ENCODE measurements at regions not wholly inside any gene's neighbourhood (a gene's known extent, or its start where the extent isn't known, plus 50 kb on each side); places are given as distances from the start of the nearest gene placed in this dataset.
"Not testable (repeated sequence)": the region's sequence is repeated elsewhere in the genome, so short reads cannot be mapped to it uniquely, and the experiment has no call there.

DNA sequence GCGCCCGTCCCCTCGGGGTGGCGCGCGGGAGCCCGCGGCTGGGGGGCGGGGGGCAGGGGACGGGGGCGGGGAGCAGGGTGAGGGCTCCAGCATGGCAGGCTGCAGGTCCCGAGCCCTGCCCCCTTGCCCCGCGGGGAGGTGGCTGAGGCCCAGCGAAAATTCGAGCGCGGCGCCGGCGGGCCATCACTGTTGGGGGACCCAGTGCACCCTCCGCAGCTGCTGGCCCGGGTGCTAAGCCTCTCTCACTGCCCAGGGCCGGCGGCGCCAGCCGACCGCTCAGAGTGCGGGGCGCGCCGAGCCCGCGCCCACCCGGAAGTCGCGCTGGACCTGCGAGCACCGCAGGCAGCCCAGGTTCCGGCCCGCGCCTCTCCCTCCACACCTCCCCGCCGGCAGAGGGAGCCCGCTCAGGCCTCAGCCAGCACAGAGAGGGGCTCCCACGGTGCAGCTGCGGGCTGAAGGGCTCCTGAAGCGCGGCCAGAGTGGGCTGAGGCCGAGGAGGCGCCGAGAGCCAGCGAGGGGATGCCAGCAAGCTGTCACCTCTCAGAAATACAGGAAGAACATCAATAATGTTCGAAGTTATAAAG is 290.8 kb upstream of the PRSS16 start:
- WGBS (ENCODE audit: missing lambda C conversion rate), result 10% methylated on average over 7 of the region's 54 CpGs
- Histone ChIP-seq H3K27ac (peak overlapping the region; percentile 83 to 94), H3K4me3 (peak overlapping the region; percentile 58), H3K4me2 (peak overlapping the region; percentile 76)
- peak; percentile 68 to 92; a peak in 3 of 6 replicates for ATAC-seq
- TF ChIP-seq RAD21 (conservative IDR thresholded peaks at IDR 0.05 in 1 of 2, IDR thresholded peaks at IDR 0.05 in 1 of 2) (peak in 1 of 2 experiments; percentile 26; a peak in 2 of 5 replicates), JUN (IDR thresholded peaks at IDR 0.05) (peak in 1 of 2 experiments; percentile 43; a peak in 2 of 5 replicates), POLR2A (IDR thresholded peaks at IDR 0.05; ENCODE audit: low read length) (peak; percentile 20; the same call in 1 of the 2 replicates)
- TF ChIP-seq, protein P1, sequence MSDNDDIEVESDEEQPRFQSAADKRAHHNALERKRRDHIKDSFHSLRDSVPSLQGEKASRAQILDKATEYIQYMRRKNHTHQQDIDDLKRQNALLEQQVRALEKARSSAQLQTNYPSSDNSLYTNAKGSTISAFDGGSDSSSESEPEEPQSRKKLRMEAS (IDR thresholded peaks at IDR 0.05), result peak; percentile 36; the same call in 1 of the 2 replicates
- TF ChIP-seq, protein P2, sequence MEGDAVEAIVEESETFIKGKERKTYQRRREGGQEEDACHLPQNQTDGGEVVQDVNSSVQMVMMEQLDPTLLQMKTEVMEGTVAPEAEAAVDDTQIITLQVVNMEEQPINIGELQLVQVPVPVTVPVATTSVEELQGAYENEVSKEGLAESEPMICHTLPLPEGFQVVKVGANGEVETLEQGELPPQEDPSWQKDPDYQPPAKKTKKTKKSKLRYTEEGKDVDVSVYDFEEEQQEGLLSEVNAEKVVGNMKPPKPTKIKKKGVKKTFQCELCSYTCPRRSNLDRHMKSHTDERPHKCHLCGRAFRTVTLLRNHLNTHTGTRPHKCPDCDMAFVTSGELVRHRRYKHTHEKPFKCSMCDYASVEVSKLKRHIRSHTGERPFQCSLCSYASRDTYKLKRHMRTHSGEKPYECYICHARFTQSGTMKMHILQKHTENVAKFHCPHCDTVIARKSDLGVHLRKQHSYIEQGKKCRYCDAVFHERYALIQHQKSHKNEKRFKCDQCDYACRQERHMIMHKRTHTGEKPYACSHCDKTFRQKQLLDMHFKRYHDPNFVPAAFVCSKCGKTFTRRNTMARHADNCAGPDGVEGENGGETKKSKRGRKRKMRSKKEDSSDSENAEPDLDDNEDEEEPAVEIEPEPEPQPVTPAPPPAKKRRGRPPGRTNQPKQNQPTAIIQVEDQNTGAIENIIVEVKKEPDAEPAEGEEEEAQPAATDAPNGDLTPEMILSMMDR (IDR thresholded peaks at IDR 0.05), result peak; percentile 38; the same call in 2 of the 3 replicates
- FAIRE-seq, H3K9me3 ChIP-seq, CTCF ChIA-PET, H3K4me1 ChIP-seq: not testable (repeated sequence)
- DNase-seq (ENCODE audit: low read depth in 1 of 2, low spot score in 1 of 2), result peak in 1 of 2 experiments; percentile 67
- POLR2A ChIA-PET, result interaction anchor here (0.6 kb wide), 1 partner anchor 177 kb away, joined by 3 read pairs; no protein-coding TSS in a partner anchor

DNA sequence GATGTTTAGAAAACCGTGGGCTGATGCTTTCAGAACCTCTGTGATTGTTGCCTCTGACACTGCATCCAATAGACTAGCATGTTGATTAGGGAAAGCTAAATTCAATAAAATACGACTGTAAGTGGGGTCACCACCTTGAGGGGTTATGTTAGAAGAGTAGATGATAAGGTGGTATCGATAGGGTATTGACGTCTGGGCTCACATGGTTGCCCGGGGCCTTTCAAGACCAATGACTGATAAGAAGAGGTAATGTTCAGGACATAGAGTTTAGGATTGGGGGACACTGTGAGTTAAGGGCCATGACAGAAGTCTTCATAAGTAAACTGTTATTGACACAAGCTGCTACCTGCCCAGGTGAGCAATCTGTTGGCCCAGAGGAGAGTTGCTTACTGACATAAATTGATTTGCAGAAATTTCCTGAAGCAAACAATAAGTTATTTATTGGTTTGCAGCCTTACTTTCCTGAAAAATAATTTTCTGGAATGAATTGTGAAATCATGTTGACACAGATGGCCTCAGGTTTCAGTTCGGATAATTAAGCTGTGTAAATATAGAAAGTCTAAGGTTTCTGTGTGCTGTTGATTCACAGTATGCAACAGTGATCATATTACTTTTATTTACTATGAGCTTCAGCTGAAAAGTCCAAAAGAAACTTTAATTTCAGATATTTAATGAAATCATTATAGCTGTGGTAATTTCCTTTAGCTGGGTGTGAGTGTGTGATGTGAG is 289.9 kb upstream of the PRSS16 start:
- 3% methylated on average over 6 of the region's 6 CpGs for WGBS (ENCODE audit: missing lambda C conversion rate)
- H3K4me1 ChIP-seq; DNase-seq (ENCODE audit: low read depth in 1 of 2, low spot score in 1 of 2); CTCF ChIA-PET; H3K9me3 ChIP-seq; POLR2A ChIA-PET; FAIRE-seq; ATAC-seq: not testable (repeated sequence)
- H3K27ac ChIP-seq, result peak overlapping the region; percentile 83 to 94
- peak overlapping the region; percentile 76 for H3K4me2 ChIP-seq
- peak overlapping the region; percentile 58 for H3K4me3 ChIP-seq

DNA sequence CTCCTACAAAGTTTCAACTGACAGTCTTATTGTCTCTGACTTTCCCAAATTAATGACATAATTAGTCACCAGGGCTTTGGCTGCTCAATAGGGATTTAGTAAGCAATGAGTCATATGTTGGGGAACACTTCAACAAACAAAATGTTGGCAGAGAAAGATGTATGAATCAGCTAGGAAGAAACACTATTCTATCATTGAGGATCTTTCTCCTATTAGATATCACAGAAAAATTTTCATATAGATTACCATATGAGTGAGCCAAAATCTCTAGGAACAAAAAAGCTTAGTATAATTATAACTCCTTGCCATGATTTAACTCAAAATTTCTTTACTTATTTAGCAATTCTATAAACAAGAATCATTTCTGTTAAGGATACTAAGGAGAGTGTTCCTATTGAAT is 286.3 kb upstream of the PRSS16 start:
- ATAC-seq; CTCF ChIA-PET; H3K4me3 ChIP-seq; FAIRE-seq; POLR2A ChIA-PET; DNase-seq (ENCODE audit: low read depth in 1 of 2, low spot score in 1 of 2); H3K4me1 ChIP-seq; H3K9me3 ChIP-seq; H3K27ac ChIP-seq; TF ChIP-seq FOSL2 (IDR thresholded peaks at IDR 0.05): not testable (repeated sequence)
- peak overlapping the region; percentile 23; the same call in 1 of the 3 replicates for H3K4me2 ChIP-seq
- TF ChIP-seq FOSL2 (CRISPR knock-in tag; IDR thresholded peaks at IDR 0.05), result peak; percentile 74

DNA sequence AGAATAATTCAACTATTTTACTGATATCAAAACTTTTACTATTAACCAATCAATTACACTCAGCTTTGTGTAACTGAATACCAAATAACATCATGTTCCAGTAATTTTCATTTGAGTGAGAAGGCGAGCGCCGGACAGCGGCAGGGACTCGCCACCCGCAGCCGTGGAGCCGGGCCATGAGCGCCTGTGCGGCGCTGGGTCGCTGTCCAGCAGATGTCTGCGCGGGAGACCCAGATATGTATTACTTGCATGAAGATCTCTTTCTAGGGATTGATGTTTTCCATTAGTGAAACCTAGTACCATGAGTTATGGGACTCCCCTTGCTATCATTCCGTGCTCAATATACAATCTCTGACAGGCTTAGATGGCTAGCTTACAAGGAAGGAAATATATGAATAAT is 245.1 kb upstream of the PRSS16 start:
- WGBS (ENCODE audit: missing lambda C conversion rate), result 93% methylated on average over 15 of the region's 15 CpGs
- no peak overlapping the region for H3K4me3 ChIP-seq
- POLR2A ChIA-PET, result no interaction called here
- CTCF ChIA-PET, result no interaction called here
- H3K4me1 ChIP-seq, result no peaks in the 10 kb centered on the region
- H3K9me3 ChIP-seq, result no peaks in the 10 kb centered on the region
- FAIRE-seq (no peak), ATAC-seq (no peak), DNase-seq (ENCODE audit: low read depth in 1 of 2, low spot score in 1 of 2) (no peak)
- no peak overlapping the region for H3K4me2 ChIP-seq
- no peak for TF ChIP-seq CBX8 (IDR thresholded peaks at IDR 0.05)
- TF ChIP-seq ZSCAN20 (CRISPR knock-in tag; IDR thresholded peaks at IDR 0.05), result no peak
- TF ChIP-seq MYC (IDR thresholded peaks at IDR 0.05; ENCODE audit: borderline replicate concordance, low read length), result no peak
- TF ChIP-seq FOSL2 (IDR thresholded peaks at IDR 0.05), result no peak
- no peak for TF ChIP-seq FOSL2 (CRISPR knock-in tag; IDR thresholded peaks at IDR 0.05)
- no peak overlapping the region for H3K27ac ChIP-seq

DNA sequence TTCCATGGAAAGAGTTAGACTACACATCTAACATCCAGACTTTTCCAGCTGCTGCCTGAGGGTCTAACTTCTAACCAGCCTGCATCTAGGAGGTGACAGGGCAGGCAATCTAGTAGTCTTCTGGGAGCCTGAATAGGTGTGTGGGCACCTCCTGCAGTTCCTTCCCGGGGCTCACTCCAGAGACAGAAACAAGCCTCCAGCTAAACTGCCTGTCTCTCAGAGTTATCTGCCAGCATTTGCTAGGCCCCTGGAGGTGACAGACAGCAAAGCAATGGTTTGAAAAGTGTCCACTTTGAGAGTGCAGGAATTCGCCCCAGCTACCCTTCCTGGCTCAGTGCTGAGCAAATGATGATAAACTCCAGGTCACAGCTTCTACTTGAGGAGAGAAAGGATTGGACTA is 240.5 kb upstream of the PRSS16 start:
- Histone ChIP-seq H3K4me1 (no peaks in the 10 kb centered on the region), H3K27ac (no peak overlapping the region), H3K9me3 (no peaks in the 10 kb centered on the region), H3K4me3 (no peak overlapping the region), H3K4me2 (no peak overlapping the region)
- DNase-seq (ENCODE audit: low read depth in 1 of 2, low spot score in 1 of 2), result no peak
- ChIA-PET CTCF (no interaction called here), POLR2A (no interaction called here)
- no peak for ATAC-seq
- 17% methylated on average over 2 of the region's 2 CpGs for WGBS (ENCODE audit: missing lambda C conversion rate)
- no peak for FAIRE-seq
- no peak for TF ChIP-seq HEYL (CRISPR knock-in tag; IDR thresholded peaks at IDR 0.05)
- no peak for TF ChIP-seq KDM5A (IDR thresholded peaks at IDR 0.05)
- no peak for TF ChIP-seq JUN (IDR thresholded peaks at IDR 0.05)
- TF ChIP-seq POLR2A (IDR thresholded peaks at IDR 0.05; ENCODE audit: low read length), result no peak
- no peak for TF ChIP-seq SREBF2 (IDR thresholded peaks at IDR 0.05)
- TF ChIP-seq, protein P3, sequence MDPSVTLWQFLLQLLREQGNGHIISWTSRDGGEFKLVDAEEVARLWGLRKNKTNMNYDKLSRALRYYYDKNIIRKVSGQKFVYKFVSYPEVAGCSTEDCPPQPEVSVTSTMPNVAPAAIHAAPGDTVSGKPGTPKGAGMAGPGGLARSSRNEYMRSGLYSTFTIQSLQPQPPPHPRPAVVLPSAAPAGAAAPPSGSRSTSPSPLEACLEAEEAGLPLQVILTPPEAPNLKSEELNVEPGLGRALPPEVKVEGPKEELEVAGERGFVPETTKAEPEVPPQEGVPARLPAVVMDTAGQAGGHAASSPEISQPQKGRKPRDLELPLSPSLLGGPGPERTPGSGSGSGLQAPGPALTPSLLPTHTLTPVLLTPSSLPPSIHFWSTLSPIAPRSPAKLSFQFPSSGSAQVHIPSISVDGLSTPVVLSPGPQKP (IDR thresholded peaks at IDR 0.05; ENCODE audit: low read depth, low read length), result no peak
- no peak for TF ChIP-seq CEBPB (IDR thresholded peaks at IDR 0.05)
- no peak for TF ChIP-seq ZSCAN20 (CRISPR knock-in tag; IDR thresholded peaks at IDR 0.05)
- TF ChIP-seq, protein P4, sequence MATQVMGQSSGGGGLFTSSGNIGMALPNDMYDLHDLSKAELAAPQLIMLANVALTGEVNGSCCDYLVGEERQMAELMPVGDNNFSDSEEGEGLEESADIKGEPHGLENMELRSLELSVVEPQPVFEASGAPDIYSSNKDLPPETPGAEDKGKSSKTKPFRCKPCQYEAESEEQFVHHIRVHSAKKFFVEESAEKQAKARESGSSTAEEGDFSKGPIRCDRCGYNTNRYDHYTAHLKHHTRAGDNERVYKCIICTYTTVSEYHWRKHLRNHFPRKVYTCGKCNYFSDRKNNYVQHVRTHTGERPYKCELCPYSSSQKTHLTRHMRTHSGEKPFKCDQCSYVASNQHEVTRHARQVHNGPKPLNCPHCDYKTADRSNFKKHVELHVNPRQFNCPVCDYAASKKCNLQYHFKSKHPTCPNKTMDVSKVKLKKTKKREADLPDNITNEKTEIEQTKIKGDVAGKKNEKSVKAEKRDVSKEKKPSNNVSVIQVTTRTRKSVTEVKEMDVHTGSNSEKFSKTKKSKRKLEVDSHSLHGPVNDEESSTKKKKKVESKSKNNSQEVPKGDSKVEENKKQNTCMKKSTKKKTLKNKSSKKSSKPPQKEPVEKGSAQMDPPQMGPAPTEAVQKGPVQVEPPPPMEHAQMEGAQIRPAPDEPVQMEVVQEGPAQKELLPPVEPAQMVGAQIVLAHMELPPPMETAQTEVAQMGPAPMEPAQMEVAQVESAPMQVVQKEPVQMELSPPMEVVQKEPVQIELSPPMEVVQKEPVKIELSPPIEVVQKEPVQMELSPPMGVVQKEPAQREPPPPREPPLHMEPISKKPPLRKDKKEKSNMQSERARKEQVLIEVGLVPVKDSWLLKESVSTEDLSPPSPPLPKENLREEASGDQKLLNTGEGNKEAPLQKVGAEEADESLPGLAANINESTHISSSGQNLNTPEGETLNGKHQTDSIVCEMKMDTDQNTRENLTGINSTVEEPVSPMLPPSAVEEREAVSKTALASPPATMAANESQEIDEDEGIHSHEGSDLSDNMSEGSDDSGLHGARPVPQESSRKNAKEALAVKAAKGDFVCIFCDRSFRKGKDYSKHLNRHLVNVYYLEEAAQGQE (IDR thresholded peaks at IDR 0.05), result no peak
- TF ChIP-seq, protein P5, sequence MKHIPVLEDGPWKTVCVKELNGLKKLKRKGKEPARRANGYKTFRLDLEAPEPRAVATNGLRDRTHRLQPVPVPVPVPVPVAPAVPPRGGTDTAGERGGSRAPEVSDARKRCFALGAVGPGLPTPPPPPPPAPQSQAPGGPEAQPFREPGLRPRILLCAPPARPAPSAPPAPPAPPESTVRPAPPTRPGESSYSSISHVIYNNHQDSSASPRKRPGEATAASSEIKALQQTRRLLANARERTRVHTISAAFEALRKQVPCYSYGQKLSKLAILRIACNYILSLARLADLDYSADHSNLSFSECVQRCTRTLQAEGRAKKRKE (CRISPR knock-in tag; IDR thresholded peaks at IDR 0.05; ENCODE audit: low read depth), result no peak
- TF ChIP-seq GATA3 (IDR thresholded peaks at IDR 0.05; ENCODE audit: borderline replicate concordance), result no peak

All from A549 (cell line).